GM18508 (cell line): ENCODE measurements at regions not wholly inside any gene's neighbourhood (a gene's known extent, or its start where the extent isn't known, plus 50 kb on each side); places are given as distances from the start of the nearest gene placed in this dataset.

ENCODE experiments used
- ATAC-seq: cut with Tn5 transposase; IDR thresholded peaks from one replicate; pipeline ENCODE4 v1.9.1; 2021; ENCODE audit warnings: moderate number of reproducible peaks; ENCODE audit not compliant: insufficient read depth, unreplicated experiment

DNA sequence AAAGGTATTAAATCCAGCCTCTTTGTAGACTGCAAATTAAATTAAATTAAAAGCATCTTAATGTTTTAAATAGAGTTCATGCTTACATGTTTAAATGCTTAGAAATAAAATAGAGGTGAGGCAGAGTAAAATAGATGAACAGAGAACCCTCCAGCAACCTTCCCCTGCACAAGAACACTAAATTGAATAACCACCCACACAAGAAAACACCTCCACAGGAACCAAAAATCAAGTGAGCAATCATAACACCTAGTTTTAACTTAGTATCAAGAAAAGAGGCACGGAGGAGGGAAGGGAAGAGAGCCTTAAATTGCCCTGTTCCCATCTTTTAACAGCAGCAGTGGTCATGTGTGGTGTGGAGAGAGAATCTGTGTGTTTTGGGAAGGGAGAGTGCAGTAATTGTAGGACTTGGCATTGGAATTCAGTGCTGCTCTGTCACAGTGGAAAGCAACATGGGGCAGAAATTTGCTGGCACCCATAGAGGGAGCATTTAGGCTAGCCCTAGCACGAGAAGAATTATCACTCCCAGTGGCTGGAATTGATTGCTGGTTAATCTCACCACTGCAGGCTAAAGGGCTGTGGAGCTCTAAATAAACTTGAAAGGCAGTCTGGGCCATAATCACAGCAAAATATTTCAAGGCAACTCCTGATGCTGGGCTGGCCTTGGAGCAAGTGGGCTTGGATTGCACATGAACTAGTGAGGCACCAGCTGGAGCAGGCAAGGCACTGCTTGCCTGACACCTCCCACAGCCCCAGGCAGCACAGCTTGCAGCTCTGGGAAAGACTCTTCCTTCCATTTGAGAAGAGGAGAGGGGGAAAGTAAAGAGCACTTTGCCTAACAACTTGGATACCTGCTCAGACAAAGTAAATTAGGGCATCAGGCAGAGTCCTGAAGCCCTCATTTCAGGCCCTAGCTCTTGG lies 1478.8 kb downstream of the NCAM2 start:
- no peak for ATAC-seq

DNA sequence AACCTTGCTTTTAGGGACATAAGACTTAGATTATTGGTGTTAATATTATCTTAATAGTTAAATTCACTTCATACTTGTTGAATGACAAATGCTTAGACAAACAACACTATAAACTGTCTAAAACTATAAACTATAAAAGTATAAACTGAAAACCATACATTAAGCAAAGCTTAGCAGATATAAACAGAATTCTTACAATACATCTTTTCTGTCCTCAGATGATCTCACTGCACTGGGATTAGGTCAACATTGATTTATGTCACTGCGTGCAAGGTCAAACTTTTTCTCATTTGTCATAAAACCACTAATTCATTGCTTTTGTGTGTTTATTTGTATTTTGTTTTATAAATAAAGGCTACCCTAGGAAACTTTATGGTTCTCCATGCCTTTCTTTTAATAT lies 1491.8 kb downstream of the NCAM2 start:
- no peak for ATAC-seq

DNA sequence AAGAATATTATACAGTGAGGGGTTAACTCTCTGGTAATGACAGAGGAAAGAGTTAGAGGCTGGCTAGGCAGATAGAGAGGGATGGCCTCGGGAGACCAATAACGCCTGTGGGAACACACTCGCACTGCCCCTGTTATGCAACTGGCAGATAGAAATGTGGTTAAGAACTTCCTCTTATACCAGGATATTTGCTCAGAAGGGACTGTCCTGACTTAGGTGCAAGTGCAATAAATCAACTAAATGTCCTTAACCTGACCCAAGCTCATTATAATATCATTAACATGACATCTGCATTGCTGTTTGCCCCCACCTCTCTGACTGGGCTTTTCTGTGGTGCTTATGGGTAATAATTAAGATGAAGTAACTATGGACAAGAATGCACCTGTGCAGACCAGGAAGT lies 1518.0 kb downstream of the NCAM2 start:
- no peak for ATAC-seq

DNA sequence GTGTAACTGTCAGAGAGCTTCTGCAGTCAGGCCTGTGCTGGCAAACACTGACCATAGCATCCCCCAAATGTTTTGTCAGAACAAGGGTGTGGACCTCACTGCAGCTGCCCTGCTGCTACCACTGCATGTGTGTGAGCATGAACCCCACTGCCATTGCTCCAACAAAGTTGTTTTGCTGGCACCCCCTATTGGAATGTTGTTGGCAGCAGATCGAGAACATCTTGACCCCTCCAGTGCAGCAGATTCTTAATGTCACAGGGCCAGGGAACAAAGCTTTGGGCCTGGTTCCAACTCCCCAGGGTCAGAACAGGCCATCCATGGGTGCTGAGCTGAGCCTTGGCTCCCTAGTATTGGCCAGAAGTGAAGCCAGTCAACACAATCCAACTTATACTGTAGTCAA lies 1537.4 kb downstream of the NCAM2 start:
- no peak for ATAC-seq

DNA sequence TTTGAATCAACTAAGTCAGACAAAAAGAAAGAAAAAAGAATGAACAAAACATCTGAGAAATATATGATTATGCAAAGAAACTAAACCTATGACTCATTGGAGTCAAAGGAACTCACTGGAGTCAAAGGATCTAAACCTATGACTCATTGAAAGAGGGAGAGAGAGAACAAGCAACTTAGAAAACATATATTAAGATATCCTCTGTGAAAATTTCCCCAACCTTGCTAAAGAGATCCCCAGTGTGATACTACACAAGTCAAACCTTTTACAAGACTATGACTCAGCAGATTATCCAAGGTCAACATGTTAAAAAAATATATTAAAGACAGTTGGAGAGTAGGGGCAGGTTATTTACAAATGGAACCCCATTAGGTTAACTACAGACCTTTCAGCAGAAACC lies 1538.3 kb downstream of the NCAM2 start:
- no peak for ATAC-seq

DNA sequence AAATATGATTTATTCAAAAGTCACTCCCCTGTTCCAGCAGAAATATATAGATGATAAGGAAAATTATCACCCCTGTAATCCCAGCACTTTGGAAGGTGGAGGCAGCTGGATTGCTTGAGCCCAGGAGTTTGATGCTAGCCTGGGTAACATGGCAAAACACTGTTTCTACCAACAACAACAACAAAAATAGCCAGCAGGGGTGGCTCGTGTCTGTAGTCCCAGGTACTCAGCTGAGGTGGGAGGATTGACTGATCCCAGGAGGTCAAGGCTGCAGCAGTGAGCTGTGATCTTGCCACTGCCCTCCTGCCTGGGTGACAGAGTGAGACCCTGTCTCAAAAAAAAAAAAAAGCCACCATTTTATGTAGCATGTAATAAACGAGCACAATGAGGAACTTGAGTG lies 1546.5 kb downstream of the NCAM2 start:
- ATAC-seq, result no peak

DNA sequence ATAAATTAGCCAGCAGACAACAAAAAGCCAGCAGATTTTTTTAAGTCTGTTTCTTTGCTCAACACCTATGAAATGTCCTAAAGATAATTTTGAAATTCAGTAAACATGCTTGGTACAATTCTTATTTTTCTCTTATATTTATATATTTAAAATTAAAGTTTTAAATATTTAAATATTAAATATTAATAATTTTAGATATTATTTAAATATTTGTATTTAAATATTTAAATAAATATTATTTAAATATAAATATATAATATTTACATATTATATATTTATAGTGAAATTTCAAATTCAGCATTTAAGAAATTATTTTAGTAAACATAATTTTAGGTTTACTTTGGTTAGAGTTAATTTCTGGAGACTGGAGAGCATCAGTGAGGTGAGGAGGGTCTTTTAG lies 1554.2 kb downstream of the NCAM2 start:
- no peak for ATAC-seq

DNA sequence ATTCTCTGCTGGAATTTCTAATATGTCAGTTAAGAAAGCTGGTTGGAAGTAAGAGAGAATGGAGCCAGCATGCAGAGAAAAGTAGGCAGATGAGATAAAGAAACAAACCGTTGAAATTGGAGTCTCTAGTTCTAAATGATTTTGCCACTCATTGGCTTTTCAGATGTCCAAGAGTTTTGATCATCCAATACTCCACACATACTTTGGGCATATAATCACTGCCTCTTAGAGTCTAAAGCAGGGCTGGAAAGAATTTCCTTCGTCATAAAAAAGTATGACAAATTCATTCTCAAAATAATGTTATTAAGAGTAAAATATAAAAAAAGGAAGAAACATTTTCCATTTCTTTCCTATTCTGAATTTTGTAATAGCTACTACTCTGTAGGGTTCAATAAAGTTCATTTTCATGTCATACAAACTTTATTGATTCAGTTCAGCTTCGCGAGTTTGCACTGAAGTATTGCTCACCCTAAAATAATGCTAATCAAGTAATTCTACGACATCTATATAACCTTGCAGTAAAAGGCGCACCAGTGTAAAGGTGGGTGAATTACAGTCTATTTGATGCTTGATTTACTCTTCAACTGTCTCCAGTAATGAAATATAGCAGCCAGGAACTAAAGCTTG lies 1556.6 kb downstream of the NCAM2 start:
- ATAC-seq, result no peak

DNA sequence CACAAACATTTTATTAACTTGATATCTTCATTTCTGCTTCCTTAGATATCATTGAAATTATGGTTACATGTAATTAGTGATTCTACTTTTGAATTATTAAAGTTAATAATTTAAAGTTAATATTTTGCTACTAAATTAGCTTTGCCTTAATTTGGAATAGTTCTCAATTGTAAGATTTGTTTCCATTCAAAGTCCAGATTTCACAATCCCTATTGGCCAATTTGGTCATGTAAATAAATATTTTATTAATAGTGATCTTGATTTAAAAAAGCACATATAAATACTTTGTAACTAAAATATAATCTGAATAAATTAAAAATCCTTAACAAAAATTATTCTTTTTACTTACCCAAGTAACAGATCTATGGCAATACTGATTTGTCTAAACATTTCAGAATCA lies 1558.6 kb downstream of the NCAM2 start:
- ATAC-seq, result no peak

DNA sequence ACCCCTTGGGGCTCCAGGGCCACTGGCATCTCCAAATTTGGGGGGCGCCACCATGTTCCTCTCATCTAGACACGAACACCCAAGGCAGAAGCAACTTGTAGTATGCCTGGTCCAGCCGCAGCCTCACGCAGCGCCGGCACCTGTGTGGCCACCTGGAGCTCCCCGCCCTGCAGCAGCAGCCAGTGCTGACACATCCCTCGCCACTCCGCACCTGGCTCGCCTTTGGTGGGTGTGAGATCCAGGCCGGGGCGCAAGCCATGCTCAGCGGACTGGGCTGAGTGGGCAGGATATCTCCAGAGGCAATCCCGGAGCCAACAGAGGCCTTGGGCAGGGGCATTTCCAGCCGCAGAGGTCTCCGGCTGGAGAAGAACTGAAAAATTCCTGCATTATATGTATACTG lies 1563.7 kb downstream of the NCAM2 start:
- ATAC-seq, result no peak

DNA sequence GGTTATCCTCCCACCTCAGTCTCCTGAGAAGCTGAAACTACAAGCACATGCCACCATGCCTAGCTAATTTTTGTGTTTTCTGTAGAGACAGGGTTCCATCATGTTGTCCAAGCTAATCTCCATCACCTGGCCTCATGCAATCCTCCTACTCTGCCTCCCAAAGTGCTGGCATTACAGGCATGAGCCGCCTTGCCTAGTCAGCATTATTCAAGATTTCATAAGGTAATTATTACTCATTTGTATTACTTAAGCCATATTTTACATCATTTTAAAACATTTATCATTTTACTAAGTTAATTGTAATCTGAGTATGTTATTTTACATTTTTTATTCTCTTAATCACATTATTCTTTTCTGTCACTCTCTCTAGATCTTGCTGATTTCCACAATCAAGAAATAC lies 1575.6 kb downstream of the NCAM2 start:
- no peak for ATAC-seq

DNA sequence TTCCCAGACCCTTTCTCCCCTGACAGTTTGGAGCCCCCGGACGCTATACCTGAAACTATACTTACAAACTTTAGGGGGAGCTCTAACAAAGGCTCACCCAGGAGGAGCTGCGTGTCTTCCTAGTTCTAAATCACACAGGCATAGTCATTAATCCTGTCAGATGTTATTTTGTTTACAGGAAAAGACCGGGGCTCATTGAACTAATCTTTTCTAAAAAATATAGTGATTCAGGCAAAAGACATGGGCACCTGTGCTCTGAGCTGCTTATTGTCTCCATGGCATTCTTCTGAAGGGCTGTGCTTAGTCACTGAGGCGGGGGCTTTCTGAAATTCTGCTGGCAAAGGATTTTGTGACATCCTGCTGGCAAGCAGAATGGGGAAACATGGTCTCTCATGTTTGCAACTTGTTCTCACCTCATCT lies 1577.0 kb downstream of the NCAM2 start:
- no peak for ATAC-seq

DNA sequence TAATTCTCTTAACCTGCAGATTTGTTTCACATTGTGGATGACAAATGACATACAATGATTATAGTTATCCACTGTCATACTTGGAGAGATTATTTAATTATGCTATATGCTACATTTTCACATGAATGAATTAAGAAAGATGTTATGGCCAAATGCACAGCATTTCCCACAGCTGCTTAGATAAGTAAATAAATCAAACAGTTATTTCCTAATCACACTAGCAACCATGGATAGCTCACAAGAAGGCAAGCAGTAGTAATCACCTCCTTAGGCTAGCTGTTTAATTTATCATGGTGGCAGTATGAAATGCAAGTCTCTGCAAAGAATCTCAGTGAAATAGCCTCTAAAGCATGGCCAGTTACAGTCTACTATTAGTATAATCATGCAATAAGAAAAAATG lies 1581.5 kb downstream of the NCAM2 start:
- ATAC-seq, result no peak

DNA sequence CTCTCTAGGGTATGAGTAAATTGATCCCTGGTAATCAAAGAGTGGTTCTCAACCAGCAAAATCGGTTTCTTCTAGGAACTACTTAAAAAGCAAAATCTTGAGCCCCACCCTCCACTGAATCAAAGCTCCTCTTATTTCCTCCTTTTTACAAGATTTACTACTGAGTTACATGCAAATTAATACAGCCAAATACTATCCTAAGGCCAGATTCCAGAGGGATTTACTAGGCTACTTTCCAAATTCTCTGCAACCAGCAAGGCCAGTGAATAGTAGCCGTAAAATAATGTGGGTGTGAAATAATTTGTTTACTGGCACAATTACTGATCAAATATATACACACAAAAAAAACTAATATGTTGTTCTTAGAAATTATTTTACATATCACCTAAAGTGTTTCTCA lies 1583.8 kb downstream of the NCAM2 start:
- ATAC-seq, result no peak

DNA sequence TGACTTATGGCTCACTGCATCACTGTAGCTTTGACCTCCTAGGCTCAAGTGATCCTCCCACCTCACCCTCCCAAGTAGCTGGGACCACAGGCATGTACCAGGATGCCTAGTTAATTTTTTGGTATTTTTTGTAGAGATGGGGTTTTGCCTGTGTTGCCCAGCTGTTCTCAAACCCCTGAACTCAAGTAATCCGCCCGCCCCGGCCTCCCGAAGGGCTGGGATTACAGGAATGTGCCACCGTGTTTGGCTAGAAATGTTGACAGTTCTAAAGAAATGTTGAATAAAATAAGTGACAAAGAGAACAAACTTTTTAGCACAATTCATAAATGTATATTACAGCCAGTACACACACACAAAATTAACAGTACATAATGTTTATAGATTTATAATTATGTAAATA lies 1586.1 kb downstream of the NCAM2 start:
- ATAC-seq, result no peak

DNA sequence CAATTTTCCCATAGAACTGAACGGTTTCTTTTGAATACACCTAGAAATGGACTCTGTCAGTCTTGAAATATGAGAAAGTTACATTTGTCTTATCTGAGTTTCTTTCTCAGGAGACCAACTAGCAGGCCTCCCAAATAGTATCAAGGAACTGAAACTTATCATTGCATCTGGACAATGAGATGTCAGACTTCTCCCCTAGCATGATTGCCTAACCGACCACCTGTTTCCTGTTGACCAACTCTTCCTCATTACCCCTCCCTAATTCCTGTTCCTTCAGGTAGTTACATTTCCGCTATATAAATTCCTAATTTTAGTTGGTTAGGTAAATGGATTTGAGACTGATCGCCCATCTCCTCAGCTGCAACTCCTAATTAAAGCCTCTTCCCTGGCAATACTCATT lies 1587.3 kb downstream of the NCAM2 start:
- ATAC-seq, result no peak

DNA sequence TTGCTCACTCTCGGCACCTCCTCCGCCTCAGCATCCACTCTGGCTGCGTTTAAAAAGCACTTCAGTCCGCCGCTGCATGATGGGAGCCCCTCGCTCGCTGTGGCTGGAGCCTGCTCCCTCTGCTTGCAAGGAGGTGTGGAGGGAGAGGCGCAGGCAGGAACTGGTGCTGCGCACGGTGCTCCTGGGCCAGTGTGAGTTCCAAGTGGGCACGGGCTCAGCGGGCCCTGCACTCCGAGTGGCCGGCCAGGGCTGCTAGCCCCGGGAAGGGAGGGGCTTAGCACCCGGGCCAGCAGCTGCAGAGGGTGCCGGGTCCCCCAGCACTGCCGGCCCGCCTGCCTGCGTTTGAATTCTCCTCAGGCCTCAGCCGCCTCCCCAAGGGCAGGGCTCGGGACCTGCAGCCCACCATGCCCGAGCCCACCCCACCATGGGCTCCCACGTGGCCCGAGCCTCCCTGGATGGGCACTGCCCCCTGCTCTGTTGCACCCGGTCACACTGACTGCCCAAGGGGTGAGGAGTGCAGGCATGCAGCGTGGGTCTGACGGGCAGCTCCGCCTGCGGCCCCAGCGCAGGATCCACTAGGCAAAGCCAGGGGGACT lies 1599.5 kb downstream of the NCAM2 start:
- no peak for ATAC-seq

DNA sequence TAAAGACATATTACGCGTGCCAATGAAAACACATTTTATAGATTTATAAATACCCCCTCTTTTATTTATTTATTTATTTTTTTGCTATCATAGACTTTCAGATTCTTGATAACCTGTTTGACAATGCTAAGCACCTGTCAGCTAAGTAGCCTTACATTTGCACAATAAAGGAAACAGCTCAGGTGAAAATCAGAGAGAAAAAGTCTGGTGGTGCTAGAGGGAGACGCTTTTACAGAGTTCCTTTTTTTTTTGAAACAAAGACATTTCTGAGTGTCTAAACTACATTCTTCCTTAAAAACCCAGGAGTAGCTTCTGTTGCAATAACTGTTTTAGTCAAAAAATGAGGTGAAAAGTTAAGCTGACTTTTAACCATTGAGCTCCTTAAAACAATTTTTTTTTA lies 1611.6 kb downstream of the NCAM2 start:
- ATAC-seq, result no peak

DNA sequence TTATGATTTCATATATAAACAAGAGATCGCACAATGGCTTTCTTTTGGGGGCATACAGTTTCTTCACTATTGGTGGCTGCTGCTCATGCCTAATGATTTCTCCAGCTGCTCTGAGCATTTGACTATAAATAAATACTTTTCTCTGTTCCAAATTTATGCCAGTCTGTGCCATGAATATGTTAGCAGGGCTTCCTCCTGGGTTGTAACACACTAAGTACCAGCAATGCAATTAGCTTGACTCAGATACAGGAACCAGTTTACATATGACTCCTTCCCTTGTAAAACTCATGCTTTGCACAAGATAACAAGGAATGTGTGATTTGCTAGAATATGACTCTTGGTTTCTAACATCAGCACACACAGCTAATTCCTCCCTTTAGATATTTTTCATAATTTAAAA lies 1629.7 kb downstream of the NCAM2 start:
- ATAC-seq, result no peak

DNA sequence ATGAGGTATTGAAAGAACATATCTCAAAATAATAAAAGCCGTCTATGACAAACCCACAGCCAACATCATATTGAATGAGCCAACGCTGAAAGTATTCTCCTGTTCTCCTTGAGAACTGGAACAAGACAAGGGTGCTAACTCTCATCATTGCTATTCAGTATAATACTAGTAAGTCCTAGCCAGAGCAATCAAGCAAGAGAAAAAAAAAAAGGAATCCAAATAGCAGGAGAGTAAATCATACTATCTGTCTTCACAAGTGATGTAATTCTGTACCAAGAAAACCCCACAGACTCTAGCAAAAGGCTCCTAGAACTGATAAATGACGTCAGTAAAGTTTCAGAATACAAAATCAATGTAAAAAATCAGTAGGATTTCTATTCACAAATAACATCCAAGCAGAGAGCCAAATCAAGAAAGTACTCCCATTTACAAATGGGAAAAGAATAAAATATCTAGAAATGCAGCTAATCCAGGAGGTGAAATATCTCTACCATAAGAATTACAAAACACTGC lies 1632.8 kb downstream of the NCAM2 start:
- no peak for ATAC-seq

DNA sequence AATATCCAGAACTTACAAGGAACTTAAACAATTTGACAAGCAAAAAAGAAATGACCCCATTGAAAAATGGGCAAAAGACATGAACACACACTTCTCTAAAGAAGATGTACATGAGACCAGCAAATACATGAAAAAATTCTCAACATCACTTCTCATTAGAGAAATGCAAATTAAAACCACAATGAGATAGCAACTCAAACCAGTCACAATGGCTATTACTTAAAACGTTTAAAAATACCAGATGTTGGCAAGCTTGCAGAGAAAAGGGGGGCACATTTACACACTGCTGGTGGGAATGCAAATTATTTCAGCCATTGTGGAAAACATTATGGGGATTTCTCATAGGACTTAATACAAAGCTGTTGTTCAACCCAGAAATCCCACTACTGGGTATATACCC lies 1634.0 kb downstream of the NCAM2 start:
- no peak for ATAC-seq
